Smooth muscle cell (in vitro differentiated cells): ENCODE measurements at regions not wholly inside any gene's neighbourhood (a gene's known extent, or its start where the extent isn't known, plus 50 kb on each side); places are given as distances from the start of the nearest gene placed in this dataset.

Source experiments
- DNase-seq: peaks from one replicate; lab custom pipeline; 2025; ENCODE audit not compliant: unreplicated experiment; lab: John Stamatoyannopoulos, UW
- H2AFZ ChIP-seq: fragments of 200-600 bp; sonication (generic); 2 replicates; pipeline ENCODE4 v1.6.0; 2016; ENCODE audit warnings: antibody characterized with exemption, low read depth, mild to moderate bottlenecking
- H3F3A ChIP-seq: fragments of 200-600 bp; sonication (generic); 2 replicates; pipeline ENCODE4 v1.6.0; 2017; ENCODE audit warnings: antibody characterized with exemption, low read depth
- H3K27ac ChIP-seq: fragments of 200-600 bp; sonication (generic); 2 replicates; pipeline ENCODE4 v1.5.1; 2016; ENCODE audit warnings: low read depth, mild to moderate bottlenecking
- H3K27me3 ChIP-seq: fragments of 200-600 bp; sonication (generic); 2 replicates; pipeline ENCODE4 v1.6.1; 2016; ENCODE audit warnings: low read depth, mild to moderate bottlenecking
- H3K36me3 ChIP-seq: fragments of 200-600 bp; sonication (generic); 2 replicates; pipeline ENCODE4 v1.5.1; 2016; ENCODE audit warnings: low read depth
- H3K4me1 ChIP-seq: fragments of 200-600 bp; sonication (generic); 2 replicates; pipeline ENCODE4 v1.5.1; 2016; ENCODE audit warnings: low read depth
- H3K4me2 ChIP-seq: fragments of 200-600 bp; sonication (generic); 2 replicates; pipeline ENCODE4 v1.6.0; 2016; ENCODE audit warnings: mild to moderate bottlenecking
- H3K4me3 ChIP-seq: fragments of 200-600 bp; sonication (generic); 2 replicates; pipeline ENCODE4 v1.5.1; 2016; ENCODE audit warnings: mild to moderate bottlenecking
- H3K79me2 ChIP-seq: fragments of 200-600 bp; sonication (generic); 2 replicates; pipeline ENCODE4 v1.6.0; 2016; ENCODE audit warnings: low read depth, mild to moderate bottlenecking
- H3K9ac ChIP-seq: fragments of 200-600 bp; sonication (generic); 2 replicates; pipeline ENCODE4 v1.6.0; 2016; ENCODE audit warnings: low read depth
- H3K9me3 ChIP-seq: fragments of 200-600 bp; sonication (generic); replicated peaks from 2 replicates; pipeline ENCODE4 v1.5.1; 2016; ENCODE audit warnings: low read depth
- H4K20me1 ChIP-seq: fragments of 200-600 bp; sonication (generic); 2 replicates; pipeline ENCODE4 v1.6.0; 2016; ENCODE audit warnings: low read depth
- CTCF ChIP-seq: fragments of 200-600 bp; sonication (generic); IDR thresholded peaks from 2 replicates; pipeline ENCODE4 v1.5.1; 2017; ENCODE audit warnings: borderline replicate concordance, mild to moderate bottlenecking, antibody characterized with exemption; ENCODE audit not compliant: insufficient read depth, poor library complexity, severe bottlenecking
- WGBS: methylation state at CpG from one replicate; pipeline ENCODE4 v1.1.7; 2016; ENCODE audit warnings: low lambda C conversion rate; 5-methylcytosine and 5-hydroxymethylcytosine counted together

- Histone ChIP-seq H3K27ac (no peak overlapping the region), H3K4me3 (no peak overlapping the region), H3K4me1 (no peaks in the 10 kb centered on the region), H3K9ac (no peak overlapping the region), H3F3A (no peaks in the 10 kb centered on the region), H2AFZ (no peak overlapping the region), H3K36me3 (no peaks in the 10 kb centered on the region), H3K79me2 (no peaks in the 10 kb centered on the region), H3K27me3 (no peaks in the 10 kb centered on the region), H3K4me2 (no peak overlapping the region), H3K9me3 (no peaks in the 10 kb centered on the region), H4K20me1 (no peaks in the 10 kb centered on the region)
- no peak for DNase-seq
- 79% methylated on average over 2 of the region's 2 CpGs for WGBS
- no peak for TF ChIP-seq CTCF
Observed at GRCh38 chr9:13412331-13412730, 132.8 kb upstream of the MPDZ start.

- no peaks in the 10 kb centered on the region for H3F3A ChIP-seq
- no peak for DNase-seq
- H3K4me2 ChIP-seq, result no peak overlapping the region
- H3K4me1 ChIP-seq, result no peaks in the 10 kb centered on the region
- no peak for TF ChIP-seq CTCF
- no peaks in the 10 kb centered on the region for H3K9me3 ChIP-seq
- H3K36me3 ChIP-seq, result no peaks in the 10 kb centered on the region
- H3K27ac ChIP-seq, result no peak overlapping the region
- no peak overlapping the region for H2AFZ ChIP-seq
- H3K4me3 ChIP-seq, result no peak overlapping the region
- H4K20me1 ChIP-seq, result no peaks in the 10 kb centered on the region
- no peaks in the 10 kb centered on the region for H3K79me2 ChIP-seq
- H3K27me3 ChIP-seq, result no peaks in the 10 kb centered on the region
- no peak overlapping the region for H3K9ac ChIP-seq
Observed at GRCh38 chr9:13411791-13412190, 132.3 kb upstream of the MPDZ start.

GRCh38 chr9:13410566-13411031, 131.1 kb upstream of the MPDZ start:
- Histone ChIP-seq H3K9me3 (no peaks in the 10 kb centered on the region), H3F3A (no peaks in the 10 kb centered on the region), H3K36me3 (no peaks in the 10 kb centered on the region)

More at GRCh38 chr9:13410566-13411031, 131.1 kb upstream of the MPDZ start:
- Histone ChIP-seq H3K4me3 (no peak overlapping the region), H2AFZ (no peak overlapping the region), H3K9ac (no peak overlapping the region), H3K27me3 (no peaks in the 10 kb centered on the region), H3K4me2 (no peak overlapping the region), H3K27ac (no peak overlapping the region), H4K20me1 (no peaks in the 10 kb centered on the region), H3K79me2 (no peaks in the 10 kb centered on the region), H3K4me1 (no peaks in the 10 kb centered on the region)
- no peak for DNase-seq
- WGBS, result 81% methylated on average over 2 of the region's 2 CpGs
- TF ChIP-seq CTCF, result no peak
